Caco-2 (cell line): ENCODE measurements at regions not wholly inside any gene's neighbourhood (a gene's known extent, or its start where the extent isn't known, plus 50 kb on each side); places are given as distances from the start of the nearest gene placed in this dataset.

Experiments
- BruUV-seq: library from RNA; stranded (reverse); fragments of 400-500 nt; replicated peaks from 2 replicates; lab custom pipeline; 2021; lab: Mats Ljungman, UMichigan
- CTCF ChIA-PET: fragments of 300-600 bp; sonication (Branson Sonifier 250); formaldehyde crosslinking; loops from one replicate; lab custom pipeline; 2022; ENCODE audit warnings: antibody characterized with exemption; lab: Charles Lee
- POLR2A ChIA-PET: fragments of 300-600 bp; sonication (Branson Sonifier 250); formaldehyde crosslinking; loops from one replicate; lab custom pipeline; 2022; ENCODE audit warnings: antibody characterized with exemption; lab: Charles Lee
- DNase-seq, 2 experiments: peaks; one replicate each; pipeline versions ENCODE4 v3.0.0 to v3.0.0-alpha.2; 2020 to 2022
- H3K27me3 ChIP-seq: replicated peaks from 2 replicates; pipeline ENCODE4 v1.6.0; 2011; ENCODE audit warnings: low read length; ENCODE audit not compliant: control insufficient read depth, insufficient read depth
- H3K36me3 ChIP-seq: 2 replicates; pipeline ENCODE4 v1.5.1; 2011; ENCODE audit warnings: low read length; ENCODE audit not compliant: control insufficient read depth, insufficient read depth
- H3K4me1 ChIP-seq: fragments of 250-450 bp; sonication (Bioruptor Pico); 2 replicates; pipeline ENCODE4 v1.5.1; 2020; ENCODE audit warnings: mild to moderate bottlenecking
- H3K4me3 ChIP-seq: 2 replicates; pipeline ENCODE4 v1.5.1; 2011; ENCODE audit warnings: low read depth, mild to moderate bottlenecking, control low read depth, low read length
- H3K9me3 ChIP-seq: fragments of 250-450 bp; sonication (Bioruptor Pico); 2 replicates; pipeline ENCODE4 v1.5.1; 2020; ENCODE audit warnings: mild to moderate bottlenecking, moderate library complexity
- H3K27ac Mint-ChIP-seq: one replicate; pipeline ENCODE4 v1.8.0; 2022; ENCODE audit warnings: mixed read lengths; ENCODE audit not compliant: unreplicated experiment
- H3K27me3 Mint-ChIP-seq: one replicate; pipeline ENCODE4 v1.8.0; 2022; ENCODE audit warnings: mixed read lengths; ENCODE audit not compliant: insufficient read depth, unreplicated experiment
- H3K36me3 Mint-ChIP-seq: one replicate; pipeline ENCODE4 v1.8.0; 2022; ENCODE audit warnings: mild to moderate bottlenecking, mixed read lengths; ENCODE audit not compliant: insufficient read depth, unreplicated experiment
- H3K4me1 Mint-ChIP-seq: one replicate; pipeline ENCODE4 v1.8.0; 2022; ENCODE audit warnings: low read depth, mixed read lengths; ENCODE audit not compliant: unreplicated experiment
- H3K4me3 Mint-ChIP-seq: one replicate; pipeline ENCODE4 v1.8.0; 2022; ENCODE audit warnings: mild to moderate bottlenecking, moderate library complexity, mixed read lengths; ENCODE audit not compliant: unreplicated experiment
- H3K9me3 Mint-ChIP-seq: one replicate; pipeline ENCODE4 v1.8.0; 2022; ENCODE audit warnings: mixed read lengths; ENCODE audit not compliant: unreplicated experiment
- CTCF ChIP-seq, 2 experiments: fragments of 200-600 bp in 1 of 2; IDR thresholded peaks; 1 replicate in 1 of 2; 2 replicates in 1 of 2; pipeline versions ENCODE4 v1.5.1 to v1.8.0; 2011 to 2022; ENCODE audit warnings: antibody characterized with exemption in 1 of 2, control low read depth in 1 of 2, inconsistent platforms in 1 of 2, low read depth in 1 of 2, low read length in 1 of 2, mild to moderate bottlenecking in 1 of 2, moderate library complexity in 1 of 2; ENCODE audit not compliant: insufficient read depth in 1 of 2, severe bottlenecking in 1 of 2, unreplicated experiment in 1 of 2
- intact Hi-C: fragments of 100-400 bp; cut with micrococcal nuclease; formaldehyde crosslinking; loops from one replicate; pipeline ENCODE4 v1.10.0; 2022; ENCODE audit not compliant: unreplicated experiment

DNA sequence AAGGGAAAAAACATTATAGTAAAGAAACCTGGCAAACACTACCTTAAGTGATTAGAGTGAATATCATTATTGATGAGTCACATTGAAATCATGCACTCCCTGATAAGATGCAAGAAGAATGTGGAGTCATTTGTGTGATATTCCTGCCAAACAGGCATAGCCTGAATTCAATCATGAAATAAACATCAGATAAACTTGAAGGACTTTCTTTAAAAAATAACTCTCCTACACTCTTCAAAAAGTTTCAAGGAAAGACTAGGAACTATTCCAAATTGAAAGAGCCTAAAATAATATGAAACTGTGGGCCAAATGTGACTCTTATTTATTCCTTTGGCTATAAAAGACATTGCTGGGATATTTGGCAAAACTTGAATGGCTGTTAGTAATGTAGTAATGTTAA lies 625.7 kb upstream of the LMCD1 start:
- Mint-ChIP-seq H3K27me3 (peaks cover 2% of the 10 kb centered on the region), H3K36me3 (no peaks in the 10 kb centered on the region), H3K9me3 (no peaks in the 10 kb centered on the region), H3K4me3 (no peak overlapping the region), H3K27ac (no peak overlapping the region), H3K4me1 (no peaks in the 10 kb centered on the region)
- no peaks in the 10 kb centered on the region; the same call in 1 of the 2 replicates for H3K9me3 ChIP-seq
- no peaks in the 10 kb centered on the region for H3K36me3 ChIP-seq
- no peak for TF ChIP-seq CTCF (IDR thresholded peaks at IDR 0.05; ENCODE audit: insufficient read depth in 1 of 2, low read depth in 1 of 2, low read length in 1 of 2, severe bottlenecking in 1 of 2, unreplicated experiment in 1 of 2)
- intact Hi-C loops = no loop called here
- POLR2A ChIA-PET = no interaction called here
- no TSS peak for BruUV-seq
- peaks cover 19% of the 10 kb centered on the region; the same call in 1 of the 2 replicates for H3K4me1 ChIP-seq
- CTCF ChIA-PET = no interaction called here
- peak in 1 of 2 experiments; percentile 1 for DNase-seq
- no peaks in the 10 kb centered on the region for H3K27me3 ChIP-seq
- no peak overlapping the region for H3K4me3 ChIP-seq

DNA sequence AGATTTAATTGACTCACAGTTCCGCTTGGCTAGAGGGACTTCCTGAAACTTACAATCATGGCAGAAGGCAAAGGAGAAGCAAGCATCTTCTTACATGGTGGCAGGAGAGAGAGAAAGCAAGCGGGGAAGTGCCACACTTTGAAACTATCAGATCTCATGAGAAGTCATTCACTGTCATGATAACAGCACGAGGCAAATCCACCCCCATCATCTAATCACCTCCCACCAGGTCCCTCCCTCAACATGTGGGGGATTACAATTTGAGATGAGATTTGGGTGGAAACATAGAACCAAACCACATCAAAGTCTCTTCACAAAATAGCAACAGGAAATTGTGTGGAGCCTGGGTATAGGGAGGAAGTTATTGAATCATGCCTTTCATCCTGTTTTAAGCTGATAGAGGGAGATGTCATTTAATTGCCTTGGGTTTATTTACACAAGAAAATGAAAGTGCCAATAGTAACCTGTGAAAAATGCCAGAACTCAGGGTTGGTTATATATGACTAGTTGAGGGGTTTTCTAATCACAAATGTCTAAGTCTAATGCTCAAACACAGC lies 624.8 kb upstream of the LMCD1 start:
- intact Hi-C loops = no loop called here
- Mint-ChIP-seq H3K36me3 (no peaks in the 10 kb centered on the region), H3K27me3 (peaks cover 3% of the 10 kb centered on the region), H3K4me1 (no peaks in the 10 kb centered on the region), H3K4me3 (no peak overlapping the region), H3K9me3 (no peaks in the 10 kb centered on the region), H3K27ac (no peak overlapping the region)
- Histone ChIP-seq H3K27me3 (no peaks in the 10 kb centered on the region), H3K9me3 (no peaks in the 10 kb centered on the region; the same call in 1 of the 2 replicates), H3K4me3 (no peak overlapping the region), H3K36me3 (no peaks in the 10 kb centered on the region), H3K4me1 (peaks cover 19% of the 10 kb centered on the region; the same call in 1 of the 2 replicates)
- ChIA-PET POLR2A (no interaction called here), CTCF (no interaction called here)
- TF ChIP-seq CTCF (IDR thresholded peaks at IDR 0.05; ENCODE audit: insufficient read depth in 1 of 2, low read depth in 1 of 2, low read length in 1 of 2, severe bottlenecking in 1 of 2, unreplicated experiment in 1 of 2) = no peak
- no peak for DNase-seq
- BruUV-seq = no TSS peak

GRCh38 chr3:7877312-7877711 lies 624.3 kb upstream of the LMCD1 start:
- intact Hi-C loops = no loop called here
- Mint-ChIP-seq H3K4me3 (no peak overlapping the region), H3K4me1 (no peaks in the 10 kb centered on the region), H3K27me3 (peaks cover 3% of the 10 kb centered on the region), H3K9me3 (no peaks in the 10 kb centered on the region), H3K27ac (no peak overlapping the region), H3K36me3 (no peaks in the 10 kb centered on the region)
- Histone ChIP-seq H3K4me1 (peaks cover 19% of the 10 kb centered on the region; the same call in 1 of the 2 replicates), H3K4me3 (no peak overlapping the region), H3K36me3 (no peaks in the 10 kb centered on the region), H3K27me3 (no peaks in the 10 kb centered on the region), H3K9me3 (no peaks in the 10 kb centered on the region; the same call in 1 of the 2 replicates)
- no peak for DNase-seq
- ChIA-PET CTCF (no interaction called here), POLR2A (no interaction called here)
- BruUV-seq = no TSS peak
- no peak for TF ChIP-seq CTCF (IDR thresholded peaks at IDR 0.05; ENCODE audit: insufficient read depth in 1 of 2, low read depth in 1 of 2, low read length in 1 of 2, severe bottlenecking in 1 of 2, unreplicated experiment in 1 of 2)
